A673 (cell line): ENCODE measurements at regions not wholly inside any gene's neighbourhood (a gene's known extent, or its start where the extent isn't known, plus 50 kb on each side); places are given as distances from the start of the nearest gene placed in this dataset.
"Not testable (repeated sequence)": the region's sequence is repeated elsewhere in the genome, so short reads cannot be mapped to it uniquely, and the experiment has no call there.

Experiments
- CTCF ChIP-seq: fragments of 300-800, 200-600 bp; sonication (generic); conservative IDR thresholded peaks from 2 replicates; pipeline ENCODE4 v1.5.1; 2017; ENCODE audit warnings: low read depth, mild to moderate bottlenecking, antibody characterized with exemption, low read length, moderate library complexity, mixed read lengths
- EZH2 ChIP-seq: fragments of 200-600 bp; sonication (generic); IDR thresholded peaks from 2 replicates; pipeline ENCODE4 v1.6.1; 2017; ENCODE audit warnings: borderline replicate concordance, low read depth, mild to moderate bottlenecking, mixed read lengths, antibody characterized with exemption, low read length; ENCODE audit not compliant: poor library complexity, severe bottlenecking

DNA sequence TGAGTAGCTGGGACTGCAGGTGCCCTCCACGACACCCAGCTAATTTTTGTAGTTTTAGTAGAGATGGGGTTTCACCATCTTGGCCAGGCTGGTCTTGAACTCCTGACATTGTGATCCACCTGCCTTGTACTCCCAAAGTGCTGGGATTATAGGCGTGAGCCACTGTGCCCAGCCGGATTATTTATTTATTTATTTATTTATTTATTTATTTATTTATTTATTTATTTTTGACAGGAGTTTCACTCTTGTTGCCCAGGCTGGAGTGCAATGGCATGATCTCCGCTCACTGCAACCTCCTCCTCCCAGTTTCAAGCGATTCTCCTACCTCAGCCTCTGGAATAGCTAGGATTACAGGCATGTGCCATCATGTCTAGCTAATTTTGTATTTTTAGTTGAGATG, 466.1 kb upstream of the BRINP3 start:
- TF ChIP-seq CTCF, EZH2: not testable (repeated sequence)
